Right hindlimb (tissue), 1 donor: ENCODE measurements at regions not wholly inside any gene's neighbourhood (a gene's known extent, or its start where the extent isn't known, plus 50 kb on each side); places are given as distances from the start of the nearest gene placed in this dataset.
A peak's percentile ranks its signal among the peaks of the same experiment; 100 is the strongest.
"Not testable (repeated sequence)": the region's sequence is repeated elsewhere in the genome, so short reads cannot be mapped to it uniquely, and the experiment has no call there.

Experiments
- DNase-seq: peaks from one replicate; pipeline ENCODE4 v3.0.0-alpha.2; 2018

DNA sequence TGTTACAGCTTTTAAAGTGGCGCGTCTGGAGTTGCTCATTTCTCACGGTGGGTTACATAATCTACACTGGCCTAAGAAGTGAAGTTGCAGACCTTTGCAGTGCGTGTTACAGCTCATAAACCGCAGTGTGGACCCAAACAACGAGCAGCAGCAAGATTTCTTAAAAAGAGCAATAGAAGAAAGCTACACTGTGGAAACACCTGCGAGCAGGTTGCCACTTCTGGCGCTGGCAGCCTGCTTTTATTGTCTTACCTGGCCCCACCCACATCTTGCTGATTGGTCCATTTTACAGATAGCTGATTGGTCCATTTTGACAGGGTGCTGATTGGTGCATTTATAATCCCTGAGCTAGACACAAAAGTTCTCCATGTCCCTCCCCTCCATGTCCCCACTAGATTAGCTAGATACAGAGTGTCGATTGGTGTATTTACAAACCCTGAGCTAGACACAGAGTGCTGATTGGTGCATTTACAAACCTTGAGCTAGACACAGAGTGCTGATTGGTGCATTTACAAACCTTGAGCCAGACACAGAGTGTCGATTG is 462.9 kb upstream of the JARID2 start:
- DNase-seq = not testable (repeated sequence)

DNA sequence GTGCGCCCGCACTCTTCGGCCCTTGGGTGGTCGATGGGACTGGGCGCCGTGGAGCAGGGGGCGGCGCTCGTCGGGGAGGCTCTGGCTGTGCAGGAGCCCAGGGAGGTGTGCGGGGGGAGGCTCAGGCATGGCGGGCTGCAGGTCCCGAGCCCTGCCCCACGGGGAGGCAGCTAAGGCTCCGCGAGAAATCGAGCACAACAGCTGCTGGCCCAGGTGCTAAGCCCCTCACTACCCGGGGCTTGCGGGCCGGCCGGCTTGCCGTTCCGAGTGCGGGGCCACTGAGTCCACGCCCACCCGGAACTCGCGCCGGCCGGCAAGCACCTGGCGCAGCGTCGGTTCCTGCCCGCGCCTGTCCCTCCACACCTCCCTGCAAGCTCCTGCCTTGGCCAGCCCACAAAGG is 462.3 kb upstream of the JARID2 start:
- DNase-seq = no peak

DNA sequence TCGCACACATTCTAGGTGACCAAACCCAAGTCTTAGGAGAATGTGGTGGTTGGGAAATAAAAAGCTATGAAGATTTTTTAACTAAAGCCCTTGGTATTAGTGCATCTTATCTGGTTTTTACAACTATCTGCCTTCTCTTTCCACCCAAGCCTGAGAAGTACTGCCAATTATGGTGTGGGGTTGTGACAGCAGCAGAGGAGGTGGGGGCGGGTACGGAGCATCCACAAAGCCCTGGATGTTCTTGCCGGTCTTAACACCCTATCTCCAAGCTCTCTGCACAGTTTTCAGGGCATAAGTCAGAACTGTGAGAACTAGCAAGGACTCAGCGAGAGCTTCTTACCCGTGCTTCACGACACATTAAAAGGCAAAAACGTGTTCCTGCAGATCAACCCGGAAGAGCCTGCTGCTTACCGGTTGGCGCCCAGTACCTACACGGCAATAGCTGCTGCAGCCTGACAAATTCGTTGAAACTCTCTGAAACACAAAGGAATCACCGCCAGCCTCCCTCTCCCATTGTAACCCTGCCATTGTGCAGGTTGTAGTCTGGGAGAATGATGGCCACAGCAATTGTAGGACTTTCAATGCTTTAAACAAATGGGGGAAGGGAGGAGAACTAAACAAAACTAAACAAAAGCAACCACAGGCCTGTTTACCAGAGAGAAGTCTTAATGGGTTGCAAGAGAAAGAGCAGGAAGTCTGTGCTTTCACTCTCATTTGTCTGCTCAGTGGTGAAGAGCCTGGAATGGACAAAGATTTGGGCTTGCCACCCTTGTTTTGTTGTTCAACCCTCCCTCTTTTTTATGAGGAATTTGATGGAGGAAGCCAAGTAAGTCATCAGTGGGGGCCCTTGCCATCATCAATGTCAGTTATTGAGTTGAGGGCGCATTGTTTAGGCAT is 461.0 kb upstream of the JARID2 start:
- no peak for DNase-seq

DNA sequence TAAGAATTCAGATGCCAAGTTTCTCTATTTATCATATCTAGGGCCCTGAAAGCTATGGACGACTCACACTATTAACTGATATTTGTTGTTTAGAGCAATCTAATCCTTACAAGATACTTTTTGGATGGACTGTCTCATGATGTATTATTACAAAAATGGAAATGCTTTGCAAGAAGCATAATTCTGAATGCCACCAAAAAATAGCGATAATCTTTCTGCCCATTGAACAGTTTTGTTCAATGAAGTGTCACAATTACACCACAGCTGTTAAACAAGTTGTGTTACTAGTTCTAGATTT is 460.4 kb upstream of the JARID2 start:
- DNase-seq = no peak

DNA sequence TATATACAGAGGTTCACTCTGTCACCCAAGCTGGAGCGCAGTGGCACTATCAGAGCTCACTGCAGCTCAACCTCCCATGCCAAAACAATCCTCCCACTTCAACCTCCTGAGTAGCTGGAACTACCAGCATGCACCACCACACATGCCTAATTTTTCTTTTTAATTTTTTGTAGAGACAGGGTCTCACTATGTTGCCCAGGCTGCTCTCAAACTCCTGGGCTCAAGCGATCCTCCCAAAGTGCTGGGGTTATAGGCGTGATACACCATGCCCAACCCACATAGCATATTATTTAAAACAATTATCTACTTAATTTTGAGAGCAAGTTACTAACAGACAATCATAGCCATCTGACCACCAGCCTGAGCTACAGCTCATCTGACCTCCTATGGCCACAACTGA is 459.9 kb upstream of the JARID2 start:
- DNase-seq = no peak

DNA sequence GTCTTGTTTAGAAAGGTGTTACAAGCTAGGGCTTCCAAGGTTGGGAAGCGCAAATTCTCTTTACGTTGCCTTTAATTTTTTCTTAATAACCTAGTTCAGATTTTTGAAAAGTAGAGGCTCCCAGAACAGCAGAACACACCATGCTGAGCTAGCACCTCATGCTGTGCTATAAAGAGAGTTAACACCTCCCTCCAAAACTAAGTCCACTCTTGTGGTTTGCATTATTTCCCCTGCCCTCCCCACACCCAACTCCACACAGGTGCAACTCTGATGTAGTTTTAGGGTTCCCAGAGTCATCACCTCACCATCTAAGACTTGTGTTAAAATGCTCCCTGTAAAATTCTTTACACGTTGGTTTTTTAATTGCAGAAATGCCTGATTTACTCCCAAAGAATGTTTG is 459.4 kb upstream of the JARID2 start:
- DNase-seq = no peak

DNA sequence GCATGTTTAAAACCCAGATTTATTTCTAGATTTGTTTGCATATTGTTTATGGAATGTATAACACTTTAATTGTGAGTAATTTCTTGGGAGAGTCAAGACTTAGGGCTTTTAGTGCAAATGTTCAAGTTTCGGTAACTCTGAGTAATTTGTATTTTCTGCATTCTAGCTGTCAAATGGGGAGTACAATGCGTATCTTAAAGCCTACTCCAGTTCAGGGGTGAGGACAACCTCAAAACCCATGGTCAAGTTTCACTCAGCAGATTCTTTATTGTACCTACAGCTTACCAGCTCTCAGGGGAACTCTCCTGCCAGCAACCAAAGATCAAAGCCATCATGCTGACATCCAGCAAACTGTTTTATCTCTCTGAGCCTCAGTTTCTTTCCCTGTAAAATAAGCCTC is 458.6 kb upstream of the JARID2 start:
- no peak for DNase-seq

DNA sequence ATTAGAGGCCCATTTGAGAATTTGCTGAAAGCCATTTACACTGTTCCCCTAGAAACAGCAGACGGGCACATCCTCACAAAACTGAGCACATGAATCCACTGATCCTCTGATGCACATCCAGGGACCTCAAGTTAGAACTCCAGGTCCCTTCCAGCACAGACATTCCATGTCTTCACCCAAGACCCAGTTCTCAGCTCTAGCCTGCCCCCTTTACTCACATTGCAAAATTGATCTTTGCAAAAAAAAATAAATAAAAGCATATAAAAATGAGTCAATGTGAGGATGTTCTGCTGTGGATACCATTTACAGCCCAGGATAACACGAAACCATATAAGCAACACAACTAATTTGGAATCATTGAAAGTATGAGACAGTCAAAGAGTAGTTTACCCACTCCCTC is 458.2 kb upstream of the JARID2 start:
- no peak for DNase-seq

DNA sequence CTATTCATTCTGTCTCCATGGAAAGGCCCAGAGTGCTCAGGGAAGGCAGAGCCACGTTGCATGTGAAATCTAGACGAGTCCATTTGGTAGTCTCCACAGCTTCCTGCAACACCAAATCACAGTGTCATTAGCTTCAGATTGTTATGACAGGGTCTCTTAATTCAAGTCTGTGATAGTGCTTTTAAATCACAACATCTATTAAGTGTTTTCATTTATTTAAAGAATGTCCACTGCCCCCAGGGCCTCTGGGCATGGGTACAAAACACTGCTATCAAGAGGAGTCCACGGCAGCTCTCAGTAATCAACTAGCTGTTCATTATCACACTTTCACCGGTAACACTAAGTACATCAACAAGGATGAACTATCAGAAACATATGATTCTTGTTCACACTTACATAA is 455.9 kb upstream of the JARID2 start:
- DNase-seq = no peak

DNA sequence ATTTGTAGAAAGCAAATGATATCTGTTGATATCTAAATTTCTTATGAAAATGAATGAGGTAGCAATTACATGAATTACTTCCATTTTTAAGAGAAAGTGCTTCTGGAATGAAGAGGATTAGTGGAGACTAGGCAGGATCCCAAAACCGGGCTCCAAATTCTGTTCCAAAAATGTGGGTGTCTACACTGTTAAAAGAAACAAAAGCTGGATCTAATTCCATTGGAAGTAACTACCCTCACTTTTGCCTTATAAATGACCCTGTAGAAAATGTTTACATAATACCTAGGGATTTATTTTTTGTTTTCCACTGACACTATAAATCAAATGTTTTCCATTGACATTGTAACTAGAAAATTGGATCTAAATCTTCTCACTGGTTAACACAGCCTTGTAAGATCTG is 454.9 kb upstream of the JARID2 start:
- no peak for DNase-seq

DNA sequence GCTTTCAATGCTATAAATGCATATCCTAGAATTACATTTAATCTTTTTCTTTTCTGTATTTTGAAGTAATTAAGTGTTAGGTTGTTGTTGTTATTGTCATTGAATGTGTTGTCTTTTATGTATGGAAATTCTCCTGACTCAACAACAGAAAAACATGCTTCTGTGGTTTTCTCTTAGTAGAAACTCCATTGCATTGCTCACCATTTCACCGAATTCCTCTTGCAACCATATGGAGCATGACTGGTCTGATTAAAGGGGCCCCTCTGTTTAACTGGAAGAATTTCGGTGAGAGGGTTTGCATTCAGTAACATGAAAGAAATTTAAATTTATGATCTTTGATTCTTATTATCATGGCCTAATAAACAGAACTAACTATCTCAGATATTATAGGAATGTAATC is 454.3 kb upstream of the JARID2 start:
- DNase-seq = no peak

DNA sequence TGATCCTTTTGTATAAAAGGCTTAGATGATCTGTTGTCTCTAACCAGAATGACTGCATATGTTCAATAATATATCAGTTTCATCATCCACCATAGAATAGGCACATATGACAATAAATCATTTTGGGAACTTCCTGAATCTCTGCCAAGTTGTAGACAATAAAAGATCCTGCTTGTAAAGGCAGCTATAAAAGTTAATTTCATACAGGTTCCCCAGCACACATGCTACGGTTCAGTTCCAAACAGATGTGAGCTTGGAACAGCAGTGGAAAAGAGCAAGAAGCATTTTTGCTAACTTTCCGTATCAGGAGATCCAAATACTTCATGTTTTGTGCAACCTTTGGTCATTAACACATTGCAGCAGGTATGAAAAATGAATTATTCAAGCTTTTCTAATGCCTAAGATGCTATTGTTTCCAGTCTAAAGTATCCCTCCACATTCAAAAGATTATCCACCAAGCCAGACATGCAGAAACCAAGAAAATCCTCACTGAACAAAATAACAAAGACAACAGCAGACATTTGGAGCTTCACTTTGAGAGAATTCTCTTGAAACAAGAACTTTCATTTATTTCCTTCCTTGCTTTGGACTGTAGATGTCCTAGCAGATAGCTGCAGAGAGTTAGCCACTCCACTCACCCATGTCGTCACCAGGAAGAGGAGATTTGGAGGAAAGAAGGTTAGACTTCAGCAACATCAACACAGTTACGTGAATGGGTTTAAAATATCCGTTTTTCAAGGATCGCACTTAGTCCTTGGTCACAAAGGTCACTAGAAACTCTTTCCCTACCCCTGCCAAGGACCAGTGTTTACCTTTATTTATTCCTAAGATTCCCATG is 453.5 kb upstream of the JARID2 start:
- DNase-seq = no peak

DNA sequence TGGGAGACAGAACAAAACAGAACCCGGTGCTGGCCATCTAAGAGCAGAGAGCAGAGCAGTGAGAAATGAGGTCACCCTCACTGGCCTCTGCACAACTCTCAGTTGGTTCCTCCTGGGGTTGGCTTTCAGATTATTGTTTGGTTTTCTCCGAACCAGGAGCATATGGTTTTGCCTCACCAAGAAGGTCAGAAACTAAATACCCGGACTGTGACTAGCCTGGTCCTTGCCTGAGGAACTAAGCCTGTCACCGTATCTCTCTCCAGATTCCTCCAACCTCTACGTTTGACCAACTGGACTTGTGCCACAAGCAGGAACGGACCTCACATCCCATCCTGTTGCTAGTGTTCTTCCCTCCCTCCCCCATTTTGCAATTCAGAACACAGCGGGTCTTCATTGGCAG is 450.4 kb upstream of the JARID2 start:
- DNase-seq = no peak

DNA sequence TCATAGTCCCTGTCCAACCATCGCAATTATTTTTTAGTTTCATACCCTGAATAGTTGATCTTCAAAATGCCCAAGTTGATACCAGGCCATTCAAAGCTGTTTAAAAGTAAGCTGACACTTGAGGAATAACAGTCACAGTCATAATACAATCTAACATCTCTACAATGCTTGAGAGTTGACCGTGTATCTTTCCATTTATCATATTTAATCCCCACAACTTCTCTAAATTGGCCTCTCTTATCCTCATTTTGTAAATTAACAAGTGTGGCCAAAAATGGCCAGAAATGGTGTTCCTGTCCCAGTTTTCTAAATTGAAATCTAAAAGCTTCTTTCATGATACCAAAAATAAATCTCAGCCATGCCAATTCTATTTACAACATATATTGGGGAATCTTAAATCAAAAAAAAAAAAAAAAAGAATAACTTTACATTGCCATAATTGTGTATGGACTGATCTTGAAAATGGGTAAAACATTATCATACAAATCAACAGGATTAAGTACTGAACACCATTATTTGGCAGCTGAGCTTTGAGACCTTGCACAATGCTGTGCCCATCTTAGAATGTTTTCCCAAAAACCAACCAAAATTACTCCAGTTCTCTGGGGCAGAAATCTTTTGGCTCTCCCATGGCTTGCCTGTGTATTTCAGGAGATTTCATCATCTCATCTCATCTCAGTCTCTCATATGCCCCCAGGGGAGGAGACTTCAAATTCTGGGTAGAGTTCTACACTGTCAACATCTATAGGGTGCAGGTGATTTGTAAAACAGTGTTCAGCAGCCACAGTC is 448.7 kb upstream of the JARID2 start:
- no peak for DNase-seq

DNA sequence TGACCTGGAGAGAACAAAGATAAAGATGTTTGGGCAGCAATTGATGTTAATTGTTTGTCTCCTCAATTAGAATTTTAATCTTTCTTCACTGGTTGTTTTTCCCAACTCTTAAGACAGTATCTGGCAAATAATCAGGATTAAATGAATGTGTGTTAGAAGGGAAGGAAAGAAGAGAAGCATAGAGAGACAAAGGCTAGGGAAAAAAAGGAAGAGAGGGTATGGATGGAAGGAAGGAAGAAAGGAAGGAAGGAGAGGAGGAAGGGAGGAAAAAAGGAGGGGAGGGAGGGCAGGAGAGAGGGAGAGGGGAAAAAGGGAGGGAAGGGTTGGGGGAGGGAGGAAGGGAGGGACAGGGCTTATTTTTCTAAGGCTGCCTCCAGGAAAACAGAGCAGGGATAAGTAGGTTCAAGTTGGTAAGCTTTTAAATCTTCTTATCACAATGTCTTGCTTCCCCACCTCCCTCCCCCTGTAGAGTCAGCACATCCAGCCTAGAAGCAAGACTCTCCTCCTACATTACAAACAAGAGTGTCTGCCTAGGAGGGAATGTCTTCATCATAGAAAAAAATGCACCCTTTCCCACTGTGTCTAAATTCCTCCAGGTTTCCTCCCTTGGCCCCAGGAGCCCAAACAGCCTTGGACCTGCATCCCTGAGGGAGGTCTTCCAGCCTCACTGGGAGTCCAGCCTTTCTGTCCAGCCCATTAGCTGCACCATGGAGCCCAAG is 447.8 kb upstream of the JARID2 start:
- DNase-seq = no peak

DNA sequence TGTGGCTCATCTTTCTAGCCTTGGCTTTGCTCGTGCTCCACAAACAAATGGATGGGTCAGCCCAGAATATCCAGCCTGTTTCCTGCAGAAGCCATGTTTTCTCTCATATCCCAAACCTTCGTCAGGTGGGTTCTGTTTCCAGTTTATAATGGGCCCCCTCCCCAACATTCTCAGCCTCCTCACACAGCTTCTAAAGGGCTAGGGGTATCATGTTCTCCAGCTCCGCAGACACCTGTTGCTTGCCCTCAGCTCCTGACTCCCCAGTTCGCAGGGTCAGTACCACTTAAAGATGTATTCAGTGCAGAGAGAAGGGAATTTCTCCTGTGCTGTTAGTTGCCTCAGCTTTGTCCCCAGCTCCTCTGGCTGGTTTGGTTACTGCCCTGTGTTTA is 447.3 kb upstream of the JARID2 start:
- no peak for DNase-seq

DNA sequence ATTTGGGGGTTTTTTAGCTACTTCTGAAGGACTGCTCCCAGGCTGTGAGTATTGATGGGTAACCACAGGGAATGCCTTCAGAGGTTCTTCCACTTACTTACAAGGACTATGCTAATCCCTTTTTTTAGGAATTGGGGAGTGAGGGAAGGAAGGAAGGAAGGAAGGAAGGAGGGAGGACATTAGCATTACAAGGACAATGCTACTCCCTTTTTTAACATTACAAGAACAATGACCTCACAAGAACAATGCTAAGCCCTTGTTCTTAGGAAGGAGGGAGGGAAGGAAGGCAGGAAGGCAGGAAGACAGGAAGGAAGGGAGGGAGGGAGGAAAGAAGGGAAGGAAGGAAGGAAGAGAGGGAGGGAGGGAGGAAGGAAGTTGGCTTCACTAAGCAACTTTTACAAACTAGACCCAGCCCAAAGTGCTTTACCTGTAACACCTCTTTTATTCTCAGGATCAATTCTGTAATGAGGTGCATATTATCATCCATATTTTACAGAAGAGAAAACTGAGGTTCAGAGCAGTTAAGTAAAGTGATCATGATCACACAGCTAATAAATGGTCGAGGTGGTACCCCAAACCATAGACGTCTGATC is 446.8 kb upstream of the JARID2 start:
- DNase-seq = no peak

DNA sequence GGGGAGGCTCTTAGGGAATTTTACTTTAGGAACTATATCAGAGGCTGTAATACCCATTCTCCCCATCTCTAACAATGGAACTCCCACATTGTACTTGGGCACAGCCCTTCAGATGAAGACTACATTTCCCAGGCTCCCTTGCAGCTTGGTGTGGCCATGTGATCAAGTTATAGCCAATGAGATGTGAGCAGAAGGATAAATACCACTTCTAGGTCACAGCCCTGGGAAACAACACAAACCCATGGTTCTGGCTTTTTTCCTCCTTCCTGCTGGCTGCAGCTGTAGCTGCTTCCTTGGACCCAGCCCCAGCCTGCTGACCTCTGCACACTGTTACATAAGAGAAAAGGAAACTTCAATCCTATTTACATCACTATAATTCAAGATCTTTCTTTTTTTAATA is 445.9 kb upstream of the JARID2 start:
- DNase-seq = peak; percentile 64

DNA sequence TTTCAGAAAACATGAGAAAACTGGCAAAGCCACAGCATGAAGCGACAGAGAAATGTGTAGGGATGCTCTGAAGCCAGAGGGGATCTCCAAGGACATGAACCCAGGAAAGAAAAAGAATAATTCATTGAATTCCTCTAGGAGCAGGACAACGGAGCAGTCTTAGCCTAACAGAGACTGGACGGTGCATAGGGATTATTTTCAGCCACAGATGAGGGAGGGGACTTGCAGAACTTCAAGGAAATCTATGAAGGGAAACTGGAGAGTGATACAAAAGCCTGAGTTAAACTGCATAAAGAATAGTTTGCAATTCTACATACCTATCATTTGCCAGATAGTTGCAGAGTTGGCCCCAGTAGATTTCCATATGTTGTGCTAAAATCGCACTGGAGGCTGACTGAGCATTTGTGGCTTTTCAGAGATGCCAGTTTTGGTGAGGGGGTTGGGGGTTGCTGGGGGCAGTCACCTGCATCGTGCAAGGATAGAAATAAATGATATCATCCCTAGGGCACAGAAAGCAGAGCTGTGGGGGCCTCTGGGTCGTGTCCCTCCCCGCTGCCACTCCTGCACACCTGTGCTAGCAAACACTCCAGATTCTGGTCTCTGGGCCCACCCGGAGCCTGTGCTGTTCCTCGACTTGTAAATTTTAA is 443.2 kb upstream of the JARID2 start:
- DNase-seq = no peak

DNA sequence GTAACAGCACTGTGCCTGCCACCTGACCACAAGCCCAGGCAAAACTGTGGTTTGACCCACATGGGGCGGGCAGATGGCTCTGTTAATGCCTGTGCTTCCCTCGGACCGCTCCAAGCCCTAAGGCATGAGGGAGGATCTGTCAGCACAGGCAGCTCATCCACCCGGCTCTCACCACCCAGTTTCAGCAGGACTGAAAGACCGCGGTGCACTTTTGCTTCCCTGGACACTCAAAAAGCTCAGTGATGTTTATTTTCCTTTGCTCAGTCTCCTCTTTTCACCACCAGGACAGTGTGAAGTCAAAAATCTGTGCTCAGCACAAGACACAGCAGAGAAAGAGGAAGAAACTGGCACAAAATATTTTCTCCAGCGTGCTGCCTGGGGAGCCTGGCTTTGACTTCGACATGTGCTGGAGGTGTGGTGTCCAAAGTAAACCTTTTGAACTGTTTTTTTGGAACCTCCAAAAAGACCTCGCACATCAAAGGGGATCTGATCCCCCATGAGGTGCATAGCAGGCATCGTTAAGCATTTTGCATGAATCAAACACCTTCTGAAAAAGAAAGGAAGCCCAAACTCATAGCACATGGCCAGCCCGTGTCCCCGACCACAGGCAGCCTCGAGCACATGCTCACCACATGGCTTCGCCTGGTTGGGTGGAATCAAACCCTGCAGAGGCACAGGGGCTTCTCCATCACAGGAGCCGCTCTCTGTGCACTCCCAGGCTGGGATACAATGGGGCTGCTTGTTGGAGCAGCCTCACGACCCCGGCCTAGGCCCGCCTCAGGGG is 441.7 kb upstream of the JARID2 start:
- no peak for DNase-seq

DNA sequence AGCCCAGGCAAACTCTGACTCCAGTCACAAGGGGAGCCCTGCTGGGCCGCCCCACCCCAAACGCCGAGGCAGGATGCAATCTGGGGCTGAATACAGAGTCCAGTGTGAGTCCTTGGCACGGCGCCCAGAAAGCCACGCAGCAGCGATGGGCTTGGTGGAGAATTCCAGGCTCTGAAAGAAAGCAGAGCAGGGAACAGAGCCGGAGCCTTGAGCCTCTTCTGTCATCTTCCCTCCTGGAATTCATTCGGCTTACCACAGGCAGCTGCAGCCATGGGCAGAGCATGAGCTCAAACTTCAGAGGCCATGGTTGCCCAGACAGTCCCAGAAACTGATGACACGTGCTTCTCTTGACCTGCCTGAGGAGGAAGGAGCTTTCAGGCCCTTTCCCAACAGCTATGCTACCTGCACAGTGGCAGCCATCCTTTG is 441.1 kb upstream of the JARID2 start:
- DNase-seq = peak; percentile 83
